GM23338 (cell line): ENCODE measurements at regions not wholly inside any gene's neighbourhood (a gene's known extent, or its start where the extent isn't known, plus 50 kb on each side); places are given as distances from the start of the nearest gene placed in this dataset.

Source experiments
- ATAC-seq: fragments of 200-7000 bp; cut with Tn5 transposase; 3 replicates; pipeline ENCODE4 v1.9.1; 2020
- DNase-seq: peaks from one replicate; pipeline ENCODE4 v3.0.0-alpha.2; 2015; ENCODE audit warnings: low spot score
- H2AFZ ChIP-seq: fragments of 200-600 bp; sonication (generic); 2 replicates; pipeline ENCODE4 v1.8.0; 2016; ENCODE audit warnings: antibody characterized with exemption, mild to moderate bottlenecking, moderate library complexity
- H3F3A ChIP-seq: fragments of 200-600 bp; sonication (generic); replicated peaks from 2 replicates; pipeline ENCODE4 v1.8.0; 2017; ENCODE audit warnings: antibody characterized with exemption, mixed run types, low read depth
- H3K27ac ChIP-seq: fragments of 200-600 bp; sonication (generic); 2 replicates; pipeline ENCODE4 v1.6.1; 2016; ENCODE audit warnings: low read depth
- H3K27me3 ChIP-seq: fragments of 200-600 bp; sonication (generic); 2 replicates; pipeline ENCODE4 v1.8.0; 2016; ENCODE audit warnings: mild to moderate bottlenecking, mixed run types, moderate library complexity; ENCODE audit not compliant: insufficient read depth
- H3K36me3 ChIP-seq: fragments of 200-600 bp; sonication (generic); 2 replicates; pipeline ENCODE4 v1.8.0; 2016; ENCODE audit warnings: mild to moderate bottlenecking; ENCODE audit not compliant: insufficient read depth
- H3K4me1 ChIP-seq: fragments of 200-600 bp; sonication (generic); 2 replicates; pipeline ENCODE4 v1.8.0; 2016; ENCODE audit warnings: mild to moderate bottlenecking, moderate library complexity; ENCODE audit not compliant: insufficient read depth
- H3K4me2 ChIP-seq: fragments of 200-600 bp; sonication (generic); 2 replicates; pipeline ENCODE4 v1.7.1; 2017; ENCODE audit warnings: mixed run types
- H3K4me3 ChIP-seq: fragments of 200-600 bp; sonication (generic); 2 replicates; pipeline ENCODE4 v1.6.1; 2016; ENCODE audit warnings: mixed run types
- H3K79me2 ChIP-seq: fragments of 200-600 bp; sonication (generic); replicated peaks from 2 replicates; pipeline ENCODE4 v1.8.0; 2017; ENCODE audit warnings: mild to moderate bottlenecking; ENCODE audit not compliant: insufficient read depth
- H3K9me2 ChIP-seq: fragments of 200-600 bp; sonication (generic); 2 replicates; pipeline ENCODE4 v1.8.0; 2017; ENCODE audit not compliant: insufficient read depth
- H4K20me1 ChIP-seq: fragments of 200-600 bp; sonication (generic); replicated peaks from 2 replicates; pipeline ENCODE4 v1.8.0; 2017; ENCODE audit warnings: mild to moderate bottlenecking; ENCODE audit not compliant: insufficient read depth
- H3K27ac Mint-ChIP-seq: 2 replicates; pipeline ENCODE4 v1.8.0; 2020; ENCODE audit warnings: inconsistent platforms, mild to moderate bottlenecking, moderate library complexity, mixed read lengths
- H3K27me3 Mint-ChIP-seq: 3 replicates; pipeline ENCODE4 v1.8.0; 2022; ENCODE audit warnings: low read depth, mild to moderate bottlenecking, moderate library complexity, mixed read lengths, inconsistent platforms; ENCODE audit not compliant: insufficient read depth, poor library complexity
- H3K36me3 Mint-ChIP-seq: 3 replicates; pipeline ENCODE4 v1.8.0; 2021; ENCODE audit warnings: low read depth, mild to moderate bottlenecking, inconsistent platforms, moderate library complexity, mixed read lengths
- H3K4me1 Mint-ChIP-seq: 3 replicates; pipeline ENCODE4 v1.8.0; 2020; ENCODE audit warnings: mild to moderate bottlenecking, inconsistent platforms, mixed read lengths
- H3K4me3 Mint-ChIP-seq: 3 replicates; pipeline ENCODE4 v1.8.0; 2021; ENCODE audit warnings: moderate library complexity, mild to moderate bottlenecking, inconsistent platforms, mixed read lengths
- H3K9me3 Mint-ChIP-seq: 3 replicates; pipeline ENCODE4 v1.8.0; 2020; ENCODE audit warnings: moderate library complexity, mild to moderate bottlenecking, inconsistent platforms, mixed read lengths
- CTCF ChIP-seq, 2 experiments: fragments of 200-600 bp in 1 of 2; sonication (generic) in 1 of 2; conservative IDR thresholded peaks; 2 replicates each; pipeline versions ENCODE4 v1.5.1 to v1.6.1; 2016 to 2017; ENCODE audit warnings: antibody characterized with exemption in 2 of 2, low read depth in 2 of 2, mild to moderate bottlenecking in 2 of 2, moderate library complexity in 1 of 2
- EZH2 ChIP-seq: fragments of 200-600 bp; sonication (generic); IDR thresholded peaks from one replicate; pipeline ENCODE4 v1.8.0; 2017; ENCODE audit warnings: antibody characterized with exemption, mild to moderate bottlenecking, low read depth; ENCODE audit not compliant: unreplicated experiment
- EZH2phosphoT487 ChIP-seq: fragments of 200-600 bp; sonication (generic); IDR thresholded peaks from one replicate; pipeline ENCODE4 v1.8.1; 2018; ENCODE audit warnings: antibody characterized with exemption; ENCODE audit not compliant: unreplicated experiment
- JUNB ChIP-seq: IDR thresholded peaks from one replicate; pipeline ENCODE4 v1.6.1; 2016; ENCODE audit warnings: antibody characterized with exemption; ENCODE audit not compliant: unreplicated experiment
- NANOG ChIP-seq: IDR thresholded peaks from 2 replicates; pipeline ENCODE4 v1.6.1; 2016; ENCODE audit warnings: antibody characterized with exemption, borderline replicate concordance
- POLR2AphosphoS5 ChIP-seq: IDR thresholded peaks from 2 replicates; pipeline ENCODE4 v1.6.1; 2016; ENCODE audit warnings: antibody characterized with exemption, low read depth
- REST ChIP-seq: IDR thresholded peaks from one replicate; pipeline ENCODE4 v1.6.1; 2018; ENCODE audit warnings: antibody characterized with exemption; ENCODE audit not compliant: unreplicated experiment
- STAT1 ChIP-seq: IDR thresholded peaks from one replicate; pipeline ENCODE4 v1.6.1; 2016; ENCODE audit warnings: antibody characterized with exemption; ENCODE audit not compliant: unreplicated experiment
- ZNF114 ChIP-seq: fragments of 250-450 bp; sonication (Bioruptor Pico); IDR thresholded peaks from 2 replicates; pipeline ENCODE4 v1.5.0; 2020; ENCODE audit warnings: mild to moderate bottlenecking, moderate library complexity
- ZNF331 ChIP-seq: fragments of 250-450 bp; sonication (Bioruptor Pico); IDR thresholded peaks from 2 replicates; pipeline ENCODE4 v1.5.0; 2020; ENCODE audit warnings: low read depth, mild to moderate bottlenecking, moderate library complexity
- ZNF462 ChIP-seq: fragments of 250-450 bp; sonication (Bioruptor Pico); IDR thresholded peaks from 2 replicates; pipeline ENCODE4 v1.5.0; 2020; ENCODE audit warnings: mild to moderate bottlenecking, moderate library complexity

DNA sequence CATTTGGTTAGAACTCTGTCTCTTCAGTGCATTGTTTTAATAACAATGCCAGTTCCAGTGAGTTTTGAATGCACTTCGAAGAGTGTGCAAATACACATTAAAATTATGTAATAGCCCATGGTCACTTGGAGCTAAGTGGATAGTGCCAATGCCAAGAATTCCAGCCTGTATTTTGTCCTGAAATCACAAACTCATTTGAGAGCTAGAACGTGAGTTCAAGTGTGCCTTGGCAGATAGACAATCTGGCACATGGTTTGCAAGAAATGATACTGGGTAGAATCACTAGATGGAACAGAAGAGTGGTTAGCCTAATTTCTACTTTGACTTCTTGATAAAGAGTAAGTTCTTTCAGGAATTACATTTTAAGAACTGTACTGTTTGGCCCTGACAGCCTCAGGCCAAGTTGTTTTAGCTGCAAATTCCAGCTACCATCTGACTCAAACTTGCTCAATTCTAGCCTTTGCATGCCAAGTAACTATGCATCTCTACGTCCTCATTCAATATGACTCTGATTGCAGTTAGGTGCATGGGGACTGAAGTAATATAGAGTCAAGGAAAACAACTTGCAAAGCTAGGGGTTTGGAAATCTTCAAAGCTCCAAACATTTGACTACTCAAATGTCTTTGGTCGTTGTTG lies 131.9 kb upstream of the SMIM31 start:
- Histone ChIP-seq H3F3A (no peaks in the 10 kb centered on the region), H2AFZ (no peak overlapping the region), H3K27ac (no peak overlapping the region), H3K9me2 (no peaks in the 10 kb centered on the region; the same call in 1 of the 2 replicates), H3K27me3 (no peaks in the 10 kb centered on the region), H3K36me3 (no peaks in the 10 kb centered on the region), H4K20me1 (no peaks in the 10 kb centered on the region), H3K4me2 (no peak overlapping the region), H3K4me1 (no peaks in the 10 kb centered on the region), H3K79me2 (no peaks in the 10 kb centered on the region), H3K4me3 (no peak overlapping the region)
- Mint-ChIP-seq H3K27ac (no peak overlapping the region), H3K36me3 (peaks cover 5% of the 10 kb centered on the region; the same call in 1 of the 3 replicates), H3K4me1 (no peaks in the 10 kb centered on the region), H3K27me3 (peaks cover 2% of the 10 kb centered on the region), H3K4me3 (no peak overlapping the region), H3K9me3 (peaks cover 5% of the 10 kb centered on the region; the same call in 2 of the 3 replicates)
- no peak for DNase-seq
- TF ChIP-seq ZNF114: no peak
- TF ChIP-seq JUNB: no peak
- ATAC-seq: no peak

- ATAC-seq (no peak), DNase-seq (no peak)
- no peak overlapping the region for H2AFZ ChIP-seq
- Mint-ChIP-seq H3K27ac (no peak overlapping the region), H3K4me3 (no peak overlapping the region), H3K9me3 (peaks cover 5% of the 10 kb centered on the region; the same call in 2 of the 3 replicates), H3K4me1 (no peaks in the 10 kb centered on the region), H3K27me3 (peaks cover 2% of the 10 kb centered on the region), H3K36me3 (peaks cover 5% of the 10 kb centered on the region; the same call in 1 of the 3 replicates)
- no peak overlapping the region for H3K27ac ChIP-seq
- no peaks in the 10 kb centered on the region for H3K27me3 ChIP-seq
- H3K36me3 ChIP-seq: no peaks in the 10 kb centered on the region
- no peaks in the 10 kb centered on the region for H3K79me2 ChIP-seq
- H3K4me1 ChIP-seq: no peaks in the 10 kb centered on the region
- H3K4me2 ChIP-seq: no peak overlapping the region
- H3K9me2 ChIP-seq: no peaks in the 10 kb centered on the region; the same call in 1 of the 2 replicates
- H4K20me1 ChIP-seq: no peaks in the 10 kb centered on the region
- H3K4me3 ChIP-seq: no peak overlapping the region
- no peaks in the 10 kb centered on the region for H3F3A ChIP-seq
- TF ChIP-seq ZNF331: no peak
- TF ChIP-seq EZH2phosphoT487: no peak
- TF ChIP-seq REST: no peak
- no peak for TF ChIP-seq CTCF (conservative IDR thresholded peaks at IDR 0.05; ENCODE audit: low read depth in 2 of 2)
- no peak for TF ChIP-seq ZNF462 (CRISPR knock-in tag)
- TF ChIP-seq EZH2: no peak
- no peak for TF ChIP-seq NANOG
- no peak for TF ChIP-seq ZNF114
- no peak for TF ChIP-seq STAT1
- TF ChIP-seq POLR2AphosphoS5: no peak
Measured at GRCh38 chr4:164623099-164623498, 130.8 kb upstream of the SMIM31 start.
